ENCODE measurements at regions not wholly inside any gene's neighbourhood (a gene's known extent, or its start where the extent isn't known, plus 50 kb on each side); places are given as distances from the start of the nearest gene placed in this dataset.

- Histone ChIP-seq H3K36me3 (ENCODE audit: control insufficient read depth in 2 of 2, extremely low read depth in 1 of 2, insufficient read depth in 1 of 2, low read length in 1 of 2) (no peaks in the 10 kb centered on the region), H3K27ac (ENCODE audit: low read length) (no peak overlapping the region), H3K4me1 (ENCODE audit: control insufficient read depth in 1 of 2, extremely low read depth in 1 of 2, insufficient read depth in 2 of 2, low read length in 2 of 2) (no peaks in the 10 kb centered on the region), H3K4me3 (ENCODE audit: control insufficient read depth in 1 of 2, extremely low read depth in 1 of 2, low read length in 1 of 2) (no peak overlapping the region), H3K9me3 (no peaks in the 10 kb centered on the region), H3K27me3 (replicated peaks in 1 of 2; ENCODE audit: control insufficient read depth in 2 of 2, extremely low read depth in 1 of 2, insufficient read depth in 2 of 2, low read length in 1 of 2) (no peaks in the 10 kb centered on the region)
- H3K27ac Mint-ChIP-seq = no peak overlapping the region
- no peak for ATAC-seq (replicated peaks in 1 of 4)
- ChIA-PET POLR2A (no interaction called here), CTCF (no interaction called here)
- peaks cover 0 to 8% of the 10 kb centered on the region in 2 donors for H3K27me3 Mint-ChIP-seq
- whole genome bisulfite sequencing (ENCODE audit: insufficient coverage) = no CpG with 5 or more reads among the region's 4 CpGs
- no peak overlapping the region for H3K4me3 Mint-ChIP-seq
- no peaks in the 10 kb centered on the region for H3K4me1 Mint-ChIP-seq
- H3K36me3 Mint-ChIP-seq = no peaks in the 10 kb centered on the region
- H3K9me3 Mint-ChIP-seq = peaks cover 0 to 2% (median 0%) of the 10 kb centered on the region in 3 donors
- DNase-seq = no peak
Measured at GRCh38 chr4:176939445-176939844, 146.7 kb upstream of the VEGFC start.

- H3K27ac Mint-ChIP-seq = no peak overlapping the region
- peaks cover 0 to 8% of the 10 kb centered on the region in 2 donors for H3K27me3 Mint-ChIP-seq
- no peak overlapping the region for H3K27ac ChIP-seq (ENCODE audit: low read length)
- no peaks in the 10 kb centered on the region for H3K36me3 Mint-ChIP-seq
- no peaks in the 10 kb centered on the region for H3K4me1 Mint-ChIP-seq
- no peaks in the 10 kb centered on the region for H3K9me3 ChIP-seq
- H3K9me3 Mint-ChIP-seq = no peaks in the 10 kb centered on the region
- H3K4me3 Mint-ChIP-seq = no peak overlapping the region
- POLR2A ChIA-PET = no interaction called here
- ATAC-seq (replicated peaks in 1 of 4) (no peak), DNase-seq (no peak)
- CTCF ChIA-PET = no interaction called here
- H3K4me3 ChIP-seq (ENCODE audit: control insufficient read depth in 1 of 2, extremely low read depth in 1 of 2, low read length in 1 of 2) = no peak overlapping the region
- H3K27me3 ChIP-seq (replicated peaks in 1 of 2; ENCODE audit: control insufficient read depth in 2 of 2, extremely low read depth in 1 of 2, insufficient read depth in 2 of 2, low read length in 1 of 2) = no peaks in the 10 kb centered on the region
- H3K4me1 ChIP-seq (ENCODE audit: control insufficient read depth in 1 of 2, extremely low read depth in 1 of 2, insufficient read depth in 2 of 2, low read length in 2 of 2) = no peaks in the 10 kb centered on the region
- H3K36me3 ChIP-seq (ENCODE audit: control insufficient read depth in 2 of 2, extremely low read depth in 1 of 2, insufficient read depth in 1 of 2, low read length in 1 of 2) = no peaks in the 10 kb centered on the region
- WGBS (ENCODE audit: insufficient coverage) = no CpG with 5 or more reads among the region's 1 CpG
Measured at GRCh38 chr4:176945334-176945733, 152.6 kb upstream of the VEGFC start.

DNA sequence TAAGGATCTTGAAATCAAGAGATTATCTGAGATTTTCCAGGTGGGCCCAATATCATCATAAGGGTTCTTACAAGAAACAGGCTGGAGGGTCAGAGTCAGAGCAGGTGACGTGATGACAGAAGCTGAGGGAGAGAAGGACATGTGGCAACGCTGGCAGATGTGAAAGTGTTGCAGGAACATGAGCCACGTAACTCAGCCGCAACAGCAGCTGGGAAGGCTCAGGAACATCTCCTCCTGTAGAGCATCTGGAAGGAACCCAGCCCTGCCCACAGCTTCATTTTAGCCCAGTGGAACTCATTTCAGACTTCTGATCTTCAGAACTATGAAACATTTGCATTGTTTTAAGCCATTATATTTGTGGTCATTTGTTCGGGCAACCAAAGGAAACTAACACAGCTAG lies 156.3 kb upstream of the VEGFC start:
- Histone ChIP-seq H3K27ac (ENCODE audit: low read length) (no peak overlapping the region), H3K4me3 (ENCODE audit: control insufficient read depth in 1 of 2, extremely low read depth in 1 of 2, low read length in 1 of 2) (no peak overlapping the region), H3K4me1 (ENCODE audit: control insufficient read depth in 1 of 2, extremely low read depth in 1 of 2, insufficient read depth in 2 of 2, low read length in 2 of 2) (no peaks in the 10 kb centered on the region), H3K27me3 (replicated peaks in 1 of 2; ENCODE audit: control insufficient read depth in 2 of 2, extremely low read depth in 1 of 2, insufficient read depth in 2 of 2, low read length in 1 of 2) (no peaks in the 10 kb centered on the region), H3K9me3 (no peaks in the 10 kb centered on the region), H3K36me3 (ENCODE audit: control insufficient read depth in 2 of 2, extremely low read depth in 1 of 2, insufficient read depth in 1 of 2, low read length in 1 of 2) (no peaks in the 10 kb centered on the region)
- ChIA-PET CTCF (no interaction called here), POLR2A (interaction anchor here in 1 of 2 donors (0.5 kb wide), 1 partner anchor 1806 kb away, joined by 3 read pairs; no protein-coding TSS in a partner anchor)
- H3K4me1 Mint-ChIP-seq = no peaks in the 10 kb centered on the region
- H3K9me3 Mint-ChIP-seq = peaks cover 0 to 2% (median under 1%) of the 10 kb centered on the region in 3 donors
- H3K36me3 Mint-ChIP-seq = no peaks in the 10 kb centered on the region
- WGBS (ENCODE audit: insufficient coverage) = 84% methylated on average over 4 of the region's 5 CpGs
- ATAC-seq (replicated peaks in 1 of 4) = no peak
- H3K27ac Mint-ChIP-seq = no peak overlapping the region
- no peaks in the 10 kb centered on the region for H3K27me3 Mint-ChIP-seq
- DNase-seq = no peak
- no peak overlapping the region for H3K4me3 Mint-ChIP-seq

DNA sequence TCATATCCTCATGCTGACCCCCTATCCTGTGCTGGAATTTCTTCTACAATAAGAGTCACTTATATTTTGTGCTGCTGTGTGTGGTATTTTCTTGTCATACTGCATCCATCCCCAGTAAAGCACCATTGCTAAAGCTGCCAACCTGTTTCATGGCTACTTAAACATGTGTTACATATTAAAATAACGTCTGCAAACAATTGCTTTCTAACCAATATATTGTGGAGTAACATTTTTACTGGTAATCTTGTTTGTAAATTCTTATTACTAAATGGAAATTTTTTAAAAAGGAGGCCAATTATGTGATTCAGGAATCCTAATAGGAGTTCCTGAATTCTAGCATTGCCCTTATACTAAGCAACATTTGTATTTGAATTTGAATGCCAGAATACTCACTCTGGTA lies 160.3 kb upstream of the VEGFC start:
- H3K27ac Mint-ChIP-seq = no peak overlapping the region
- POLR2A ChIA-PET = no interaction called here

DNA sequence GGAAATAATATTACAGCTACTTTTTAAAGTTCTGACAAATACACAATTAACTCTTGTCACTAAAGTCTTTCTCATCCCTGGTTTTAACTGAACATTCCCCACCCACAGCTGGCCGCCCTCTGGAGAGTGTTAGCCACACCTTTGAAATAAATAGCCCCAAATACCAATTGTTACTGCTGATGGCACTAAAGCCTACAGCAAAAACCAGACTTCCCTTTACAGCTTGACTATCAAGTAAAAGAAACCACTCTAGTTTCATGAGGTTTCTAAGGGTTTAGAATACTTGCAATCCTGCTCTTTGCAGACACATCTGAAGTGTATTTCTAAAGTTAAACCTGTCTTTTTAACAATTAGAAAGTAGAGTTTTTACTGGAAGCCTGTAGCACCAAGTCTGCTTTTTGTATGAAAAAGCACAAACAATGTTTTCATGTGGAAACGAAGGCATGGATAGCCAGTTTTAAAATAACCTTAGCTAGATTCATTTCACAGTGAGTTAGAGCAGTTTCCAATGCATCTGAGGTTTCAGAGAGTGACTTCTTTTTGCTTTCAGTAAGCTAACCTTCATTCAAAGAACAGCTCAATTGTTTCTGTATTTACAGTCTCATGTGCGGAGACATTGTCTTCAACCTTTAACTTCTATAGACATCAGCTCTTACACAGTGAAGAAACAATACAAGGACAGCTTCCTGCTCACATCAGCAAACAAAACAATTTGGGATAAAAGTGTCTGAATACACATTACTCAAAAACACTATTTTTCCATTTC lies 164.8 kb upstream of the VEGFC start:
- no peaks in the 10 kb centered on the region for H3K36me3 Mint-ChIP-seq
- H3K4me3 ChIP-seq (ENCODE audit: control insufficient read depth in 1 of 2, extremely low read depth in 1 of 2, low read length in 1 of 2) = no peak overlapping the region
- DNase-seq = no peak
- no peak overlapping the region for H3K27ac ChIP-seq (ENCODE audit: low read length)
- ChIA-PET CTCF (interaction anchor here in 1 of 2 donors (0.5 kb wide), 2 partner anchors 21 to 1601 kb away, joined by 3 read pairs; no protein-coding TSS in a partner anchor), POLR2A (no interaction called here)
- no peaks in the 10 kb centered on the region for H3K27me3 ChIP-seq (replicated peaks in 1 of 2; ENCODE audit: control insufficient read depth in 2 of 2, extremely low read depth in 1 of 2, insufficient read depth in 2 of 2, low read length in 1 of 2)
- H3K9me3 Mint-ChIP-seq = peaks cover 0 to 13% (median 2%) of the 10 kb centered on the region in 3 donors
- H3K36me3 ChIP-seq (ENCODE audit: control insufficient read depth in 2 of 2, extremely low read depth in 1 of 2, insufficient read depth in 1 of 2, low read length in 1 of 2) = no peaks in the 10 kb centered on the region
- no peaks in the 10 kb centered on the region for H3K27me3 Mint-ChIP-seq
- H3K4me3 Mint-ChIP-seq = no peak overlapping the region
- no peaks in the 10 kb centered on the region for H3K9me3 ChIP-seq
- no peaks in the 10 kb centered on the region for H3K4me1 Mint-ChIP-seq
- WGBS (ENCODE audit: insufficient coverage) = 30% methylated on average over 2 of the region's 3 CpGs
- H3K27ac Mint-ChIP-seq = no peak overlapping the region
- no peaks in the 10 kb centered on the region for H3K4me1 ChIP-seq (ENCODE audit: control insufficient read depth in 1 of 2, extremely low read depth in 1 of 2, insufficient read depth in 2 of 2, low read length in 2 of 2)
- ATAC-seq (replicated peaks in 1 of 4) = no peak

More for the DNA sequence above, 160.3 kb upstream of the VEGFC start:
- Mint-ChIP-seq H3K4me3 (no peak overlapping the region), H3K9me3 (peaks cover 0 to 13% (median 2%) of the 10 kb centered on the region in 3 donors), H3K36me3 (no peaks in the 10 kb centered on the region), H3K27me3 (no peaks in the 10 kb centered on the region), H3K4me1 (no peaks in the 10 kb centered on the region)
- no peak overlapping the region for H3K4me3 ChIP-seq (ENCODE audit: control insufficient read depth in 1 of 2, extremely low read depth in 1 of 2, low read length in 1 of 2)
- no CpG with 5 or more reads among the region's 1 CpG for WGBS (ENCODE audit: insufficient coverage)
- H3K27me3 ChIP-seq (replicated peaks in 1 of 2; ENCODE audit: control insufficient read depth in 2 of 2, extremely low read depth in 1 of 2, insufficient read depth in 2 of 2, low read length in 1 of 2) = no peaks in the 10 kb centered on the region
- DNase-seq = no peak
- no peak overlapping the region for H3K27ac ChIP-seq (ENCODE audit: low read length)
- H3K4me1 ChIP-seq (ENCODE audit: control insufficient read depth in 1 of 2, extremely low read depth in 1 of 2, insufficient read depth in 2 of 2, low read length in 2 of 2) = no peaks in the 10 kb centered on the region
- CTCF ChIA-PET = no interaction called here
- no peak for ATAC-seq (replicated peaks in 1 of 4)
- H3K9me3 ChIP-seq = no peaks in the 10 kb centered on the region
- H3K36me3 ChIP-seq (ENCODE audit: control insufficient read depth in 2 of 2, extremely low read depth in 1 of 2, insufficient read depth in 1 of 2, low read length in 1 of 2) = no peaks in the 10 kb centered on the region

DNA sequence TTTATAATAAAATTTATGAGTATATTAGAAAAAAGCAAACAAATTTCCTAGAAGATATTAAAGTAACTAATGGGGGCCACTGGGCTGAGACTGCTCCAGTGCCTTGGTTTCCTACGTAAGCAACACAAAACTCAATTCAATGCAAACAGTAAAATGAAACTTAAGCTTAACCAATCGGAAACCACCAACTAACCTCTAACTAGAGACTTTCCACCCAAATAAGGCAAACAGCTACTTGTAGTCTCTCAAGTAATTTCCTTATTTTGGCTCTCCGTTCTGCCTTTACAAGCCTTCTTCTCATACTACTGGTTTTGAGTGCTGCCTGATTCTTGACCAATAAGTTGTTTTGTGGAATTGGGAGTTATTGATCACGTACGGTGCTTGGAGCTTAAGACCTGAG lies 167.3 kb upstream of the VEGFC start:
- 100% methylated on average over 1 of the region's 5 CpGs for WGBS (ENCODE audit: insufficient coverage)
- H3K4me1 Mint-ChIP-seq = no peaks in the 10 kb centered on the region
- POLR2A ChIA-PET = no interaction called here

More for the DNA sequence above, 167.3 kb upstream of the VEGFC start:
- Histone ChIP-seq H3K36me3 (ENCODE audit: control insufficient read depth in 2 of 2, extremely low read depth in 1 of 2, insufficient read depth in 1 of 2, low read length in 1 of 2) (no peaks in the 10 kb centered on the region), H3K9me3 (no peaks in the 10 kb centered on the region), H3K27me3 (replicated peaks in 1 of 2; ENCODE audit: control insufficient read depth in 2 of 2, extremely low read depth in 1 of 2, insufficient read depth in 2 of 2, low read length in 1 of 2) (no peaks in the 10 kb centered on the region), H3K27ac (ENCODE audit: low read length) (no peak overlapping the region), H3K4me3 (ENCODE audit: control insufficient read depth in 1 of 2, extremely low read depth in 1 of 2, low read length in 1 of 2) (no peak overlapping the region), H3K4me1 (ENCODE audit: control insufficient read depth in 1 of 2, extremely low read depth in 1 of 2, insufficient read depth in 2 of 2, low read length in 2 of 2) (no peaks in the 10 kb centered on the region)
- no peaks in the 10 kb centered on the region for H3K27me3 Mint-ChIP-seq
- DNase-seq = no peak
- H3K9me3 Mint-ChIP-seq = peaks cover 0 to 5% (median 0%) of the 10 kb centered on the region in 3 donors
- H3K4me3 Mint-ChIP-seq = no peak overlapping the region
- no peaks in the 10 kb centered on the region for H3K36me3 Mint-ChIP-seq
- no peak overlapping the region for H3K27ac Mint-ChIP-seq
- no peak for ATAC-seq (replicated peaks in 1 of 4)
- CTCF ChIA-PET = no interaction called here
